RPMI8226 (cell line): ENCODE measurements at regions not wholly inside any gene's neighbourhood (a gene's known extent, or its start where the extent isn't known, plus 50 kb on each side); places are given as distances from the start of the nearest gene placed in this dataset.
"Not testable (repeated sequence)": the region's sequence is repeated elsewhere in the genome, so short reads cannot be mapped to it uniquely, and the experiment has no call there.

Experiments
- DNase-seq: peaks from one replicate; pipeline ENCODE4 v3.0.0-alpha.2; 2015

DNA sequence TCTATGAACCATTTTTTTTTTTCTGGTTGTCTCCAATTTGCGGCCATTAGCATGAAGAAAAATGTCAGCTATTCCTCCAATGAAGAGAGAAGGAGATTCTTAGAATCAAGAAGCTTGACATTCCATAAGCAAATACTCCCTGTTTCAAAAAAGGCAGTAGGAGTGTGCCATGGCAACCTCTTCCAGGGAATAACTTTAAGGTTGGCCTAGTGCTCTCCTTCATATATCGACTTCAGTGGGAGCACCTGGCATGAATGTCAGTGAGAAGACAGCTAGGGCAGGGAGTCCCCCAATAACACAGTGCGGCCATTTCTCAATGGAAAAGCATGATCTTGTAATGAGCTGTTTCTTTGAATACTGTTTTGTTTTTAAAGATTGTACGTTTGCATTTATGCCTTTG is 493.0 kb upstream of the ATP11B start:
- no peak for DNase-seq

- DNase-seq, result no peak
These were observed 490.1 kb upstream of the ATP11B start for GRCh38 chr3:182303169-182303568.

GRCh38 chr3:182305881-182306665 is 487.2 kb upstream of the ATP11B start:
- no peak for DNase-seq

DNA sequence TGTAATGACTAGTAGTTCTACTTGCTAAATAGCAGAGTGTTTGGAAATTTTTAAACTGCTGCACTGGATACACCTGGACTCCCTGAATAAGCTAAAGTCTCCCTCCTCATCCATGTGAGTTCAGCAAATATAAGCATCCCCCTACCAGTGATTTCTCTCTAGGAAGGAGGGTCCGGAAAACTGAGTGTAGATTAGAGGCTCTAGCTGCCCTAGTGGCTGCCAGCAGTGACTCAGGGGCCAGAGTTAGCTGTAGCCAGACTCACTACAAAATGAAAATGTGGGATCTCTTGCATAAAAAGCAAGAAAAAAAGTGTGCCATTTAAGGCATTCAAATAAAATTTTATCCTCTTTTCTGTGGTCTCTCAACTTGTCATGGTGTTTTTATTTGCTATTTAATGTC is 485.0 kb upstream of the ATP11B start:
- DNase-seq, result no peak

GRCh38 chr3:182309120-182309519 is 484.2 kb upstream of the ATP11B start:
- DNase-seq, result peak; percentile 15

DNA sequence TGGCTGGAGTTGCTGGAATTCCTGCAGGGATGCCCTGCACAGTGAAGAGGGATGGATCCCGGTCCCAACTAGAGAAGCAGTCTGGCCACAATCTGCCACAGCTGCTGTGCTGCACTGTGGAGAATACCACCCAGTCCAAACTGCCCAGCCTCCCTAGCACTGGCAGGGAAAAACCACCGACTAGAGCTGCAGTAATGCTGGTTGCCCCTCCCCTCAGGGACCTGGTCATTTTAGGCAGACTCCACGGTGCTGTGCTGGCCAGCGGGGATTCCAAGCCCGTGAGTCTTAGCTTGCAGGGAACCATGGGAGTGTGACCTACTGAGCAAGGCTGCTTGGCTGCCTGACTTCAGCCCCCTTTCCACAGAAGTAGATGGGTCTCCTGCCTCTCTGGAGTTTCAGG is 478.0 kb upstream of the ATP11B start:
- no peak for DNase-seq

- DNase-seq, result no peak
These were observed 470.1 kb upstream of the ATP11B start for GRCh38 chr3:182323126-182323700.

DNA sequence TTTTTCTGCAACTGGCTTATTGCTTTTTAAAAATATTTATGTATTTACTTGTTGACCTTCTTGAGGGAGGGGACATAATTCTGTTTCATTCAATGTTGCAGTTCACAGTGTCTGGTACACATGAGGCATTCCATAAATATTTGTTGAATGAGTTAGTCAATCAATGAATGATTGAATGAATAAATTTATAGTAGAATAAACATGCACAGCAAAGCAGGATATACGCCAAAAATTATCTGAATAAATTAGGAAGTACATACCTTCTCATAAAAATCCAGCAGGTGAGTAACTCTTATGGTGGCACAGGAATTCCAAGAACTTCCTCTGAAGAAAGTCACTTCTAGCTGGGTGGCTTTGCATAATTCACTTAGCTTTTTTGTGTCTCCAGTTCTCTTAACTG is 469.4 kb upstream of the ATP11B start:
- no peak for DNase-seq

DNA sequence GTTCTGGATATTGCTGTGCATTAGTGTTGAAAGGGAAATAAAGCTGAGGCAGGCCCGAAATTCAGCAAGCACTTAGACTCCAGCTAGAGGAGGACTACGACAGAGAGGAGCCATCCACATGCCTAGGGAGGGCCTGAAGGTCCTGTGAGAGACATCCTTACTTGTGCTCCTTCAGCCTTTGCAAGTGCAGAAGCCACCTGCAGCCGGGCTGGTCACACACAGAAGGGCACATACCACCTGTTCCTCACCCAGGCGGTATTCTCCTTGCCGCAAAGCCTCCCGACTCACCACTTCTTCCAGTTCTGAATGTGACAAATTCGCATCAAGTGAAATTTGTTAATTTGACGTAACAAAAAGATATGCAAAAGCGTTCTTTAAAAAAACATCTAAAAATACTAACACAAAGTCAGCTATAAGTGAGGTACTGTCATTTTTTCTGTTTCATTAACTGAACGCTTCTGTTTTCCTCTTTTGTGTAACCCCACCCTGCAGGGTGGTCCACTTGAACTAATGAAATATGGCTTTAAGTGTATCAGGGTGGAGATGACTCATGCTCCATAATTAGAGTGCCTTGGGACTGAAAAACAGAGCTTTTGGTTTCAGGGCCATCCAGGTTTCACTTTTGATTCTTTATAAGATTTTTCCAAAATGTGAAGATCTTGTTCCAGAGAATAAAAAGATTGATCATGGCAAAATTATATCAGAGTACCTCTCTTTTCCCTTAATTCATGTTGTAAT is 467.9 kb upstream of the ATP11B start:
- peak; percentile 92 for DNase-seq

DNA sequence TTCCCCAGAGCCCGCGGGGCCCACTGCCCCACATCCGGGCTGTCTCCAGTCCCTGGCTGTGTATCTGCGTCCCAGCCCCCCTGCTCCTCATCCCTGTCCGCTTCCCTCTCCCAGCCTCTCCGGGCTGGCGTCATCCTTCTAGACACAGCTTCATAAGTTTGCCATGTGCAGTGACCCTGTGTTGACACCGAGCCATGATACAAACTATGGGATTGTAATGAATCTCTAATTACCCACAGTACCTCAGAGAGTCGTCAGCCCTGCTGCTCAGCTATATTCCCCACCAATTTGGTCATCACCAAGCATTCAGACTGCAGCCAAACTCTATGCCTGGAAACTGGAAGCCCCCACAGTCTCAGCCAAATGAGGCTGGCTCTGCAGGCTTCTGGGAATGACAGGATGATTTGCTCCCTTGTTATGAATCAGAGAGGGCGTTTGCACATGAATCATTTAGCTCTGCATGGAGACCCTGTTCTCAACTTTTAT is 466.1 kb upstream of the ATP11B start:
- no peak for DNase-seq

- no peak for DNase-seq
These were observed 462.7 kb upstream of the ATP11B start for GRCh38 chr3:182330646-182331045.

GRCh38 chr3:182331341-182331740 is 462.0 kb upstream of the ATP11B start:
- DNase-seq, result no peak

DNA sequence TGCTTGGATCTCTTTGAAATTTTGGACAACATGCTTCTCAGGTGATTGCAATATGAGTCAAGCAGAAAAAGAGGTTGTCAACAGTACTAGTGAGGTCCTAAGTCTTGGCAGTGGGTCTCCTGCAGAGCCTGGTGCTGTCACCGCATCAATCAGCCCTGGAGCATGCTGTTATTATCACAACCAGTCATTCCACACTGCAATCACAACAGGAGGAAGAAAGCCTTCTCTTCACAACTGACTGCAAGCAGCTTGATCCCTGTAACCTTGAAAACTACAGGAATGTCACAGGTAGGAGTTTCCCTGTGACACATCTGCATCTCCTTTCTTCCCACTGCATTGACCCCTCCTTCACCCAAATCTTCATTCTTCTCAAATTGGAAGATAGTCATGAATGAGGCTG is 451.1 kb upstream of the ATP11B start:
- no peak for DNase-seq

- DNase-seq, result not testable (repeated sequence)
These were observed 449.3 kb upstream of the ATP11B start for GRCh38 chr3:182344026-182344425.

DNA sequence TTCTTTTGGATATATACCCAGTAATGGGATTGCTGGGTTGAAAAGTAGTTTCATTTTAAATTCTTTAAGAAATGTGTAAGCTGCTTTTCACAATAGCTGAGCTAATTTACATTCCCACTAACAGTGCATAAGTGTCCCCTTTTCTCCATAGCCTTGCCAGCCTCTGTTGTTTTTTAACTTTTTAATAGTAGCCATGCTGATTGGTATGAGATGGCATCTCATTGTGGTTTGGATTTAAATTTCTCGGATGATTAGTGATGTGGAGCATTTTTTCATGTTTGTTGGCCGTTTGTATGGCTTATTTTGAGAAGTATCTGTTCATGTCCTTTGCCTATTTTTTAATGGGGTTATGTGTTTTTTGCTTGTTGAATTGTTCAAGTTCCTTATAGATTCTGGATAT is 444.3 kb upstream of the ATP11B start:
- no peak for DNase-seq

DNA sequence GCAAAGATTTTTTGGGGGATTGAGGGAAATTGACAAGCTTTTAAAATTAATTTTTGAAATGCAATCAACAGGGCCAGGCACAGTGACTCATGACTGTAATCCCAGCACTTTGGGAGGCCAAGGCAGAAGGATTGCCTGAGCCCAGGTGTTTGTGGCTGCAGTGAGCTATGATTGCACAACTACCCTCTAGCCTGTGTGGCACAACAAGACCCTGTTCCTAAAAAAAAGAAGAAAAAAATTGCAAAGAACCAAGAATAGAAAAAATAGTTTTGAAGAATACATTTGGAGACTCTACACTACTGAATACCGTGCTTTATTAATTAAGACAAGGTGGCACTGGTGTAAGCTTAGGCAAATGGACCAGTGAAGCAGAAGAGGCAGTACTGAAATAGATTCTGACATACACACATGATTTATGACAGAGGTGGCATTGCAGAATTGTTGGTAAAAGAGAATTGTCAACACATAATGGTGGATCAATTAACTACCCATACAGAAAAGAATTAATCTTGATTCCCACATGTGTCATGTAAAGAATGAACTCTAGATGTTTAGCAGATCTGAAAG is 443.3 kb upstream of the ATP11B start:
- DNase-seq, result no peak

DNA sequence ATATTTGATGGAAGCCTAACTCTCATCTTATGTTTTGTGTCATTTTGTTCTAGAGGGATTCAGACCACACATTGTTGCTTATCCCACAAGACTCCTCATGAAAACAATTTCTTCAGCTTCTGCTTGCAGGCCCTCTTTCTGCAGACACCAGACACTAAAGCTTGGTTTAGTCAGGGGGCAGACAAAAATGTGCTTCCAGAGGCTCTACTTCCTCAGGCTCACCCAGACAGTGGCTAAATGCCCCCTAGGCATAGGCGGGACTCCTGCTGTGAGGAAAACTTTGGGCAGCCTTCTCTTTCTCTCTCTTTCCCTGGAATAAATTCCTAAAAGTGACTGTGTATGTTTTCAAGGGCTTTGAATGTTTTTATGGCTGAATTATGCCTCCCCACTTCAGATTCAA is 435.4 kb upstream of the ATP11B start:
- no peak for DNase-seq

DNA sequence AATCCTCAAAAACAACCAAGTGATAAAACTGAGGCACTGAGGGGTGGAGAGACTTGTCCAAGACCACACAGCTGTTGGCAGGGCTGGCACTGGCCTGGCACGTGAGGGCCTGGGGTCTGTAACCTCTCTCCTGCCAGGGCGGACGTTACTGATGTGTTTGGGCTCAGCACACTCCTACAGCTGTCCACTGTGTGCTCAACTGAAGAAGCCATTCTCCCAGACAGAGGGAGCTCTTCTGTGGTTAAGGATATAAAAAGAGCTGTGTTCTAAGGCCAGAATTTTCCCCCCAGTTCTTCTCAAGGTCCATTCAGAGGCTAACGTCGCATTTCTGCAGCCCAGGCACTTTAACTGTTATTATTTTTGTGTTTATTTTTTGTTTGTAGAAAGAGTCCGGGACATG is 429.0 kb upstream of the ATP11B start:
- no peak for DNase-seq

DNA sequence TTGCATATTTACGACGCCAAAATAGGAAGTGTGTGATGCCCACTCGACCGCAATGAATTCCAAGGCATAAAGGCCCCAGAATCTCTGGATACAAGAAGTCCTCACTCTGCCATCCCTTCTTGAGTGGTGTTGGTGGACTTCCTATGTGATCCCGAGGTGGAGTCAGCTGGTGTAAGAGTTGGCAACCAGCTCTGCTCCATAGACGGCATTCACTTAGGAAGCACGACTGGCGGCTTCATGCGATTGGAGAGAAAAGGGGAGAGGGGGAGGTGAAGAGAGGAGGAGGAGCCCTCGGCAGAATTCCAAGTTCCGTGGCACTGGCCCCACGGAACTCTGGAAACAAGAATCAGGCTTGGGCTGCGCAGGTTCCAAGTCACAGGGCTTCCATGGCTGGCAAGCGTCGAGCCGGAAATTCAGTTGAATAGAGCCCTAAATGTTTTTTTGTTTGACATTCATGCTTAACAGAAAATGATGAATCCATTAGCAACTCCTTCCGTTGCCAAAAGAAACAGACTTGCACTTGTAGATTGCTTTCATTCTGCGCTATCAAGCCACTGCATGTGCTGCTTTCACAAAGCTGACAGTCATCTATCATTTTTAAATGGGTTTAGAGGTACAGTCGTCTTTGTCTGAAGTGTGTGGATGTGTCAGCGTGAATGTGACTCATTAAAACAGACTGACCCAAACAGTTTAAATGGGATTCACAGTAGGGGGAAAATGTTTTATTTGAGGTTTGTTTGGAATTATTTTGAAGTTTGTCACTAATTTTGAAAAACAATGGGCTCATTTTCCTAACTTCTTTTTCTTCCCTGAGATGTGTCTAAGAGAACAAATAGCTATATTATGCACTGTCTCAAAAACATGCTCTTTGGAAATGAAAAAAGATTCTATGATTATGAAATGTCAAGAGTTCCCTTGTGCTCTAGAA is 428.3 kb upstream of the ATP11B start:
- DNase-seq, result no peak

DNA sequence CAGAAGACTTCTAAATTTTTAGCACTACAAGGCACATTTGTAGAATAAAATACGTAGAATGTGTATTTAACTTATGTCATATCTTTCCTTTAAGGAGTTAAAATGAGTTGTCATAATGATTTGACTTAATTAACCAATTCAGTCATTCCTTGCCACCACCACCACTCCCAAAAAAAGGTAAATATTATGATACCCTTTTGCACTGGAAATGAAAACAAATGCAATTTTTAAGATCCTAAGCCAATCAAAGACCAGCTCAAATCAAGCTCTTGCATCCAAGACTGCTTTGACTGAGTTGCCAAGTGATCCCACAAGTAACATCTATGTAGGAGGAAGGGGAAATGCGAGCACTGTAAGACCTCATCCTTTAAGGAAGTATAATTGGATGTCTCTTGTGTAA is 426.6 kb upstream of the ATP11B start:
- DNase-seq, result no peak

- no peak for DNase-seq
These were observed 423.4 kb upstream of the ATP11B start for GRCh38 chr3:182369861-182370260.

DNA sequence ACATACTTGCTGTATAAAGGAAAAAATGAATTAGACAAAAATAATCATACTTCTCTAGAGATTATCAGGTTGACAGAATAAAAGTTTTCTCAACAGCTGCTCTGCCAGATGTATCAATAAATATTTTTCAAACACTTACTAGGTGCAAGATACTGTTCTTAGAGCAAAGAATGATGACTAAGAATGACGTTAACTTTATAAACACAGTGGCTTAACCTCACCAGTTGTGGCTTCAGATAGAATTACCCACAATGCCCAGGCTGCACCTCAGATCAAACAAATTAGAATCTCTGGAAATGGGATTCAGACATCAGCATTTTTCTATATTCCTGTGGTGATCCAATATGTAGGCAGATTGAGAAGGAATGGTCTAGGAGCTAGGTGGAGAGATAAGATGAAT is 422.4 kb upstream of the ATP11B start:
- no peak for DNase-seq

DNA sequence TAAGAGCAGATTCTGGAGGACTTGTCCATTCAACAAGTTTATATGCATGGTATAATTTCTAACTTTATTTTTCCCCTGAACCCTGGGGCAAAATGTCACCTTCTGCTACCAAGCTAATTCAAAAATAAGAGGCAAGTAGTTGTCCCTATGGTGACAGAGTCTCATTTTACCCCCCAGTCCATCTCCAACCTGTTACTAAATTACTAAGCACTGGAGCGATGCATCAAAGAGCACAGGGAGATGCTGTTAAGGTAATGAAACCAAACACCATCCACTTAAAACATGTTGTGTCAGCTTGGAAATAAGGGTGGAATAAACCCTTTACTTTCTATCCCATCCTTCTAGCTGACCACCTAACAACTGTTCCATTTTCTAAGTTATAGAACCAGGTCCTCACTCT is 417.4 kb upstream of the ATP11B start:
- DNase-seq, result no peak
